Left ventricle myocardium inferior (tissue), 1 donor: ENCODE measurements at regions not wholly inside any gene's neighbourhood (a gene's known extent, or its start where the extent isn't known, plus 50 kb on each side); places are given as distances from the start of the nearest gene placed in this dataset.

ENCODE experiments used
- DNase-seq: peaks from one replicate; pipeline ENCODE4 v3.0.0-alpha.2; 2020
- H3K27ac ChIP-seq: fragments of 200-600 bp; replicated peaks from 2 replicates; pipeline ENCODE4 v1.8.0; 2021
- H3K27me3 ChIP-seq: fragments of 200-600 bp; 2 replicates; pipeline ENCODE4 v1.8.0; 2021; ENCODE audit warnings: low read depth
- H3K36me3 ChIP-seq: fragments of 200-600 bp; 2 replicates; pipeline ENCODE4 v1.8.0; 2021
- H3K4me1 ChIP-seq: fragments of 200-600 bp; 2 replicates; pipeline ENCODE4 v1.8.0; 2021
- H3K4me3 ChIP-seq: fragments of 200-600 bp; 2 replicates; pipeline ENCODE4 v1.8.0; 2021; ENCODE audit warnings: mild to moderate bottlenecking, moderate library complexity
- H3K9me3 ChIP-seq: fragments of 200-600 bp; replicated peaks from 2 replicates; pipeline ENCODE4 v1.8.0; 2021
- CTCF ChIP-seq: fragments of 200-600 bp; IDR thresholded peaks from 2 replicates; pipeline ENCODE4 v1.8.0; 2021; ENCODE audit warnings: antibody characterized with exemption, mild to moderate bottlenecking, borderline replicate concordance
- intact Hi-C: fragments of 100-400 bp; cut with micrococcal nuclease; formaldehyde crosslinking; loops from one replicate; pipeline ENCODE4 v1.11.0; 2022
- donor health status: DM: no; HTN: yes; CAD: no; lungs with severe emphysema.

- no peaks in the 10 kb centered on the region for H3K9me3 ChIP-seq
- H3K27me3 ChIP-seq: peaks cover 39% of the 10 kb centered on the region
- H3K36me3 ChIP-seq: no peaks in the 10 kb centered on the region
- H3K4me1 ChIP-seq: no peaks in the 10 kb centered on the region
- no peak for DNase-seq
- H3K4me3 ChIP-seq: no peak overlapping the region
- intact Hi-C loops: no loop called here
- TF ChIP-seq CTCF: no peak
- no peak overlapping the region for H3K27ac ChIP-seq
Measured at GRCh38 chr18:70503060-70503459, 214.2 kb downstream of the SOCS6 start.

GRCh38 chr18:70501358-70501757 is 212.5 kb downstream of the SOCS6 start:
- Histone ChIP-seq H3K4me3 (no peak overlapping the region), H3K27ac (no peak overlapping the region), H3K4me1 (no peaks in the 10 kb centered on the region), H3K36me3 (no peaks in the 10 kb centered on the region), H3K27me3 (peaks cover 31% of the 10 kb centered on the region), H3K9me3 (no peaks in the 10 kb centered on the region)
- intact Hi-C loops: no loop called here
- no peak for TF ChIP-seq CTCF
- DNase-seq: no peak

GRCh38 chr18:70500748-70501147 is 211.9 kb downstream of the SOCS6 start:
- H3K4me1 ChIP-seq: no peaks in the 10 kb centered on the region
- TF ChIP-seq CTCF: no peak
- H3K9me3 ChIP-seq: no peaks in the 10 kb centered on the region
- H3K36me3 ChIP-seq: no peaks in the 10 kb centered on the region
- no peak overlapping the region for H3K4me3 ChIP-seq
- intact Hi-C loops: no loop called here
- H3K27ac ChIP-seq: no peak overlapping the region
- DNase-seq: no peak
- peaks cover 28% of the 10 kb centered on the region for H3K27me3 ChIP-seq

- intact Hi-C loops: no loop called here
- Histone ChIP-seq H3K4me3 (no peak overlapping the region), H3K9me3 (no peaks in the 10 kb centered on the region), H3K36me3 (no peaks in the 10 kb centered on the region), H3K27me3 (peaks cover 14% of the 10 kb centered on the region), H3K27ac (no peak overlapping the region), H3K4me1 (no peaks in the 10 kb centered on the region)
- TF ChIP-seq CTCF: no peak
- DNase-seq: no peak
Measured at GRCh38 chr18:70499218-70499691, 210.4 kb downstream of the SOCS6 start.

GRCh38 chr18:70496353-70497294 is 207.8 kb downstream of the SOCS6 start:
- no peak for TF ChIP-seq CTCF
- intact Hi-C loops: no loop called here
- H3K4me3 ChIP-seq: no peak overlapping the region
- no peaks in the 10 kb centered on the region for H3K36me3 ChIP-seq
- H3K27me3 ChIP-seq: no peaks in the 10 kb centered on the region
- no peaks in the 10 kb centered on the region for H3K9me3 ChIP-seq
- H3K27ac ChIP-seq: no peak overlapping the region
- no peak for DNase-seq
- H3K4me1 ChIP-seq: no peaks in the 10 kb centered on the region
